ENCODE measurements at regions not wholly inside any gene's neighbourhood (a gene's known extent, or its start where the extent isn't known, plus 50 kb on each side); places are given as distances from the start of the nearest gene placed in this dataset.

GRCh38 chr20:11001764-11002540 lies 328.2 kb upstream of the JAG1 start:
- DNase-seq, result no peak

GRCh38 chr20:11003341-11003740 lies 329.5 kb upstream of the JAG1 start:
- DNase-seq, result no peak

- no peak for DNase-seq
These were observed 334.7 kb upstream of the JAG1 start for GRCh38 chr20:11008444-11009033.

- no peak for DNase-seq
These were observed 337.9 kb upstream of the JAG1 start for GRCh38 chr20:11011653-11012052.

- DNase-seq, result no peak
These were observed 339.2 kb upstream of the JAG1 start for GRCh38 chr20:11012975-11013374.

GRCh38 chr20:11013801-11014200 lies 340.0 kb upstream of the JAG1 start:
- DNase-seq, result no peak

- DNase-seq, result no peak
These were observed 341.6 kb upstream of the JAG1 start for GRCh38 chr20:11015440-11015839.

GRCh38 chr20:11017446-11017845 lies 343.6 kb upstream of the JAG1 start:
- no peak for DNase-seq

GRCh38 chr20:11018668-11019170 lies 344.9 kb upstream of the JAG1 start:
- no peak for DNase-seq

- DNase-seq, result no peak
These were observed 346.9 kb upstream of the JAG1 start for GRCh38 chr20:11020712-11021111.

GRCh38 chr20:11027224-11027623 lies 353.4 kb upstream of the JAG1 start:
- DNase-seq, result no peak

- no peak for DNase-seq
These were observed 356.6 kb upstream of the JAG1 start for GRCh38 chr20:11030351-11030750.

GRCh38 chr20:11031300-11031699 lies 357.5 kb upstream of the JAG1 start:
- no peak for DNase-seq

- no peak for DNase-seq
These were observed 358.8 kb upstream of the JAG1 start for GRCh38 chr20:11032611-11033010.

GRCh38 chr20:11034025-11034424 lies 360.2 kb upstream of the JAG1 start:
- no peak for DNase-seq

- no peak for DNase-seq
These were observed 361.4 kb upstream of the JAG1 start for GRCh38 chr20:11035211-11035610.

GRCh38 chr20:11041396-11041795 lies 367.6 kb upstream of the JAG1 start:
- no peak for DNase-seq

- no peak for DNase-seq
These were observed 369.2 kb upstream of the JAG1 start for GRCh38 chr20:11043001-11043400.

- DNase-seq, result no peak
These were observed 370.8 kb upstream of the JAG1 start for GRCh38 chr20:11044561-11044960.

- no peak for DNase-seq
These were observed 371.8 kb upstream of the JAG1 start for GRCh38 chr20:11045412-11046175.

GRCh38 chr20:11047559-11047958 lies 373.8 kb upstream of the JAG1 start:
- DNase-seq, result no peak

- no peak for DNase-seq
These were observed 374.9 kb upstream of the JAG1 start for GRCh38 chr20:11048739-11049138.

GRCh38 chr20:11050350-11050749 lies 376.6 kb upstream of the JAG1 start:
- no peak for DNase-seq

GRCh38 chr20:11051136-11051535 lies 377.3 kb upstream of the JAG1 start:
- DNase-seq, result no peak

All from CD4-positive, alpha-beta T cell treated with Interleukin-17A for 4 hours (primary cell).